Fibroblast of lung (primary cell): ENCODE measurements at regions not wholly inside any gene's neighbourhood (a gene's known extent, or its start where the extent isn't known, plus 50 kb on each side); places are given as distances from the start of the nearest gene placed in this dataset.

Source experiments
- DNase-seq, 2 donors: peaks; one replicate each; pipeline versions ENCODE4 v3.0.0 to v3.0.0-alpha.2; 2010; ENCODE audit warnings: low read depth in 2 of 2
- H2AFZ ChIP-seq: 2 replicates; pipeline ENCODE4 v1.5.1; 2012; ENCODE audit warnings: low read length, control low read depth, inconsistent platforms
- H3K27ac ChIP-seq: 2 replicates; pipeline ENCODE4 v1.5.1; 2011; ENCODE audit warnings: low read length, control low read depth; ENCODE audit not compliant: insufficient read depth
- H3K27me3 ChIP-seq: 2 replicates; pipeline ENCODE4 v1.5.1; 2011; ENCODE audit warnings: mild to moderate bottlenecking, low read length; ENCODE audit not compliant: control insufficient read depth, insufficient read depth
- H3K36me3 ChIP-seq: 2 replicates; pipeline ENCODE4 v1.5.1; 2011; ENCODE audit warnings: low read length; ENCODE audit not compliant: control insufficient read depth, insufficient read depth
- H3K4me1 ChIP-seq: 2 replicates; pipeline ENCODE4 v1.5.1; 2011; ENCODE audit warnings: low read length; ENCODE audit not compliant: control insufficient read depth, insufficient read depth; ENCODE audit errors: extremely low read depth
- H3K4me2 ChIP-seq: 2 replicates; pipeline ENCODE4 v1.5.1; 2011; ENCODE audit warnings: low read length, control low read depth; ENCODE audit not compliant: insufficient read depth; ENCODE audit errors: extremely low read depth
- H3K4me3 ChIP-seq, 4 experiments: fragments of 200-600 bp in 1 of 4; sonication (generic) in 1 of 4; replicated peaks in 1 of 4; 2 replicates each; pipeline ENCODE4 v1.5.1; 2011 to 2016; ENCODE audit warnings: low read length in 4 of 4, low read depth in 3 of 4, mild to moderate bottlenecking in 3 of 4, control low read depth in 2 of 4, inconsistent platforms in 1 of 4, mixed read lengths in 1 of 4; ENCODE audit not compliant: insufficient read depth in 1 of 4; ENCODE audit errors: control extremely low read depth in 1 of 4
- H3K79me2 ChIP-seq: 2 replicates; pipeline ENCODE4 v1.5.1; 2012; ENCODE audit warnings: mild to moderate bottlenecking, low read length, inconsistent platforms; ENCODE audit not compliant: control insufficient read depth, insufficient read depth
- H3K9ac ChIP-seq: 2 replicates; pipeline ENCODE4 v1.5.1; 2011; ENCODE audit warnings: mild to moderate bottlenecking, low read length, control low read depth; ENCODE audit not compliant: insufficient read depth
- H3K9me3 ChIP-seq: 2 replicates; pipeline ENCODE4 v1.5.1; 2012; ENCODE audit warnings: low read depth, low read length; ENCODE audit not compliant: control insufficient read depth, insufficient read depth
- H4K20me1 ChIP-seq: 2 replicates; pipeline ENCODE4 v1.5.1; 2011; ENCODE audit warnings: low read length; ENCODE audit not compliant: control insufficient read depth, insufficient read depth; ENCODE audit errors: extremely low read depth
- CTCF ChIP-seq, 2 donors: IDR thresholded peaks in 1 of 2; conservative IDR thresholded peaks in 1 of 2; 1 replicate in 1 of 2; 2 replicates in 1 of 2; pipeline ENCODE4 v1.5.1; 2011 to 2012; ENCODE audit warnings: low read length in 2 of 2, control low read depth in 1 of 2, inconsistent platforms in 1 of 2, low read depth in 1 of 2, mild to moderate bottlenecking in 1 of 2
- EZH2 ChIP-seq: IDR thresholded peaks from 2 replicates; pipeline ENCODE4 v1.5.1; 2012; ENCODE audit warnings: low read length, control low read depth, mild to moderate bottlenecking; ENCODE audit errors: missing control alignments

GRCh38 chr3:84680700-84681099, 278.1 kb upstream of the CADM2 start:
- TF ChIP-seq EZH2 = no peak
- no peak for TF ChIP-seq CTCF (conservative IDR thresholded peaks at IDR 0.05 in 1 of 2, IDR thresholded peaks at IDR 0.05 in 1 of 2; ENCODE audit: low read depth in 1 of 2, low read length in 2 of 2)
- no peak overlapping the region for H2AFZ ChIP-seq
- no peaks in the 10 kb centered on the region for H3K27me3 ChIP-seq
- H3K9ac ChIP-seq = no peak overlapping the region
- no peaks in the 10 kb centered on the region for H3K79me2 ChIP-seq
- H3K27ac ChIP-seq = no peak overlapping the region
- H3K4me1 ChIP-seq = no peaks in the 10 kb centered on the region
- H3K4me2 ChIP-seq = no peak overlapping the region
- H4K20me1 ChIP-seq = no peaks in the 10 kb centered on the region
- H3K9me3 ChIP-seq = no peaks in the 10 kb centered on the region
- H3K4me3 ChIP-seq = no peak overlapping the region
- DNase-seq = no peak
- H3K36me3 ChIP-seq = no peaks in the 10 kb centered on the region

- Histone ChIP-seq H4K20me1 (no peaks in the 10 kb centered on the region), H3K36me3 (no peaks in the 10 kb centered on the region), H3K79me2 (no peaks in the 10 kb centered on the region), H2AFZ (no peak overlapping the region), H3K9me3 (no peaks in the 10 kb centered on the region), H3K27ac (no peak overlapping the region), H3K4me3 (no peak overlapping the region), H3K4me1 (no peaks in the 10 kb centered on the region), H3K9ac (no peak overlapping the region), H3K4me2 (no peak overlapping the region), H3K27me3 (no peaks in the 10 kb centered on the region)
- TF ChIP-seq CTCF (conservative IDR thresholded peaks at IDR 0.05 in 1 of 2, IDR thresholded peaks at IDR 0.05 in 1 of 2; ENCODE audit: low read depth in 1 of 2, low read length in 2 of 2) (no peak), EZH2 (no peak)
- no peak for DNase-seq
Measured at GRCh38 chr3:84683493-84683892, 275.3 kb upstream of the CADM2 start.

- DNase-seq = no peak
- Histone ChIP-seq H3K9ac (no peak overlapping the region), H3K4me1 (no peaks in the 10 kb centered on the region), H2AFZ (no peak overlapping the region), H4K20me1 (no peaks in the 10 kb centered on the region), H3K27ac (no peak overlapping the region), H3K27me3 (no peaks in the 10 kb centered on the region), H3K9me3 (no peaks in the 10 kb centered on the region), H3K4me3 (no peak overlapping the region), H3K79me2 (no peaks in the 10 kb centered on the region), H3K4me2 (no peak overlapping the region), H3K36me3 (no peaks in the 10 kb centered on the region)
- TF ChIP-seq EZH2 (no peak), CTCF (conservative IDR thresholded peaks at IDR 0.05 in 1 of 2, IDR thresholded peaks at IDR 0.05 in 1 of 2; ENCODE audit: low read depth in 1 of 2, low read length in 2 of 2) (no peak)
Measured at GRCh38 chr3:84685467-84685866, 273.3 kb upstream of the CADM2 start.
